H1 (cell line): ENCODE measurements at regions not wholly inside any gene's neighbourhood (a gene's known extent, or its start where the extent isn't known, plus 50 kb on each side); places are given as distances from the start of the nearest gene placed in this dataset.

Experiments used
- CHD1 ChIP-seq: IDR thresholded peaks from 2 replicates; pipeline ENCODE4 v1.6.1; 2012; ENCODE audit warnings: low read depth, low read length, improper control_type of control experiment
- CTCF ChIP-seq, 3 experiments: IDR thresholded peaks; 1 replicate in 2 of 3; 2 replicates in 1 of 3; pipeline versions ENCODE4 v1.5.1 to v1.6.1; 2011; ENCODE audit warnings: low read length in 3 of 3, mild to moderate bottlenecking in 3 of 3, inconsistent platforms in 2 of 3, low read depth in 1 of 3, moderate library complexity in 1 of 3; ENCODE audit not compliant: insufficient read depth in 1 of 3; ENCODE audit errors: control extremely low read depth in 1 of 3
- POLR2A ChIP-seq, 2 experiments: IDR thresholded peaks; 1 replicate in 1 of 2; 2 replicates in 1 of 2; pipeline ENCODE4 v1.6.1; 2011; ENCODE audit warnings: low read depth in 2 of 2, low read length in 2 of 2, mild to moderate bottlenecking in 2 of 2; ENCODE audit errors: control extremely low read depth in 1 of 2
- SRF ChIP-seq: IDR thresholded peaks from 2 replicates; pipeline ENCODE4 v1.6.1; 2011; ENCODE audit warnings: mild to moderate bottlenecking, low read depth, low read length, moderate library complexity

GRCh38 chr11:107139396-107139795 lies 121.1 kb upstream of the GUCY1A2 start:
- TF ChIP-seq SRF = no peak
- TF ChIP-seq CHD1 = no peak
- TF ChIP-seq POLR2A (IDR thresholded peaks at IDR 0.05; ENCODE audit: control extremely low read depth in 1 of 2, low read depth in 2 of 2, low read length in 2 of 2) = no peak
- TF ChIP-seq CTCF (IDR thresholded peaks at IDR 0.05; ENCODE audit: control extremely low read depth in 1 of 3, insufficient read depth in 1 of 3, low read depth in 1 of 3, low read length in 3 of 3) = no peak
